ENCODE measurements at regions not wholly inside any gene's neighbourhood (a gene's known extent, or its start where the extent isn't known, plus 50 kb on each side); places are given as distances from the start of the nearest gene placed in this dataset.

GRCh38 chr4:67207941-67208441 is 337.3 kb downstream of the CENPC start:
- TF ChIP-seq, protein P1, sequence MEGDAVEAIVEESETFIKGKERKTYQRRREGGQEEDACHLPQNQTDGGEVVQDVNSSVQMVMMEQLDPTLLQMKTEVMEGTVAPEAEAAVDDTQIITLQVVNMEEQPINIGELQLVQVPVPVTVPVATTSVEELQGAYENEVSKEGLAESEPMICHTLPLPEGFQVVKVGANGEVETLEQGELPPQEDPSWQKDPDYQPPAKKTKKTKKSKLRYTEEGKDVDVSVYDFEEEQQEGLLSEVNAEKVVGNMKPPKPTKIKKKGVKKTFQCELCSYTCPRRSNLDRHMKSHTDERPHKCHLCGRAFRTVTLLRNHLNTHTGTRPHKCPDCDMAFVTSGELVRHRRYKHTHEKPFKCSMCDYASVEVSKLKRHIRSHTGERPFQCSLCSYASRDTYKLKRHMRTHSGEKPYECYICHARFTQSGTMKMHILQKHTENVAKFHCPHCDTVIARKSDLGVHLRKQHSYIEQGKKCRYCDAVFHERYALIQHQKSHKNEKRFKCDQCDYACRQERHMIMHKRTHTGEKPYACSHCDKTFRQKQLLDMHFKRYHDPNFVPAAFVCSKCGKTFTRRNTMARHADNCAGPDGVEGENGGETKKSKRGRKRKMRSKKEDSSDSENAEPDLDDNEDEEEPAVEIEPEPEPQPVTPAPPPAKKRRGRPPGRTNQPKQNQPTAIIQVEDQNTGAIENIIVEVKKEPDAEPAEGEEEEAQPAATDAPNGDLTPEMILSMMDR (IDR thresholded peaks at IDR 0.05): no peak
- TF ChIP-seq RFX5 (IDR thresholded peaks at IDR 0.05; ENCODE audit: low read length) (no peak), RAD21 (IDR thresholded peaks at IDR 0.05; ENCODE audit: low read length) (no peak), POLR2AphosphoS5 (IDR thresholded peaks at IDR 0.05; ENCODE audit: low read depth, low read length) (no peak), RCOR1 (IDR thresholded peaks at IDR 0.05; ENCODE audit: low read length) (no peak), CHD2 (IDR thresholded peaks at IDR 0.05; ENCODE audit: low read length, partially characterized antibody) (no peak), NFIC (IDR thresholded peaks at IDR 0.05; ENCODE audit: borderline replicate concordance) (no peak)
- TF ChIP-seq, protein P2, sequence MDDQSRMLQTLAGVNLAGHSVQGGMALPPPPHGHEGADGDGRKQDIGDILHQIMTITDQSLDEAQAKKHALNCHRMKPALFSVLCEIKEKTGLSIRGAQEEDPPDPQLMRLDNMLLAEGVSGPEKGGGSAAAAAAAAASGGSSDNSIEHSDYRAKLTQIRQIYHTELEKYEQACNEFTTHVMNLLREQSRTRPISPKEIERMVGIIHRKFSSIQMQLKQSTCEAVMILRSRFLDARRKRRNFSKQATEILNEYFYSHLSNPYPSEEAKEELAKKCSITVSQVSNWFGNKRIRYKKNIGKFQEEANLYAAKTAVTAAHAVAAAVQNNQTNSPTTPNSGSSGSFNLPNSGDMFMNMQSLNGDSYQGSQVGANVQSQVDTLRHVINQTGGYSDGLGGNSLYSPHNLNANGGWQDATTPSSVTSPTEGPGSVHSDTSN (IDR thresholded peaks at IDR 0.05): no peak

All from SK-N-SH (cell line).